CD4-positive, alpha-beta T cell (primary cell): ENCODE measurements at regions not wholly inside any gene's neighbourhood (a gene's known extent, or its start where the extent isn't known, plus 50 kb on each side); places are given as distances from the start of the nearest gene placed in this dataset.

Experiments used
- ATAC-seq: fragments of 200-7000 bp; cut with Tn5 transposase; one replicate; pipeline ENCODE4 v1.10.0; 2022; ENCODE audit warnings: mild to moderate bottlenecking; ENCODE audit not compliant: poor library complexity
- CTCF ChIA-PET: fragments of 350-600 bp; sonication (Branson Sonifier 250); formaldehyde crosslinking; loops from one replicate; lab custom pipeline; 2021; ENCODE audit warnings: antibody characterized with exemption, inconsistent platforms; lab: Charles Lee
- POLR2A ChIA-PET: fragments of 350-600 bp; sonication (Branson Sonifier 250); formaldehyde crosslinking; loops from one replicate; lab custom pipeline; 2021; ENCODE audit warnings: antibody characterized with exemption, inconsistent platforms; lab: Charles Lee
- DNase-seq, 14 experiments: peaks; one replicate each; pipeline ENCODE4 v3.0.0-alpha.2; 2013 to 2020; ENCODE audit warnings: mixed read lengths in 2 of 14
- H3K27ac ChIP-seq, 2 donors: one replicate each; pipeline versions ENCODE4 v1.5.1 to v1.7.0; 2013; ENCODE audit warnings: low read length in 2 of 2, low read depth in 1 of 2, mild to moderate bottlenecking in 1 of 2
- H3K27me3 ChIP-seq, 2 experiments: 1 replicate in 1 of 2; 2 replicates in 1 of 2; pipeline versions ENCODE4 v1.6.1 to v1.7.0; 2013; ENCODE audit warnings: low read length in 2 of 2, control low read depth in 1 of 2, mild to moderate bottlenecking in 1 of 2, moderate library complexity in 1 of 2; ENCODE audit not compliant: insufficient read depth in 2 of 2, control insufficient read depth in 1 of 2
- H3K36me3 ChIP-seq: one replicate; pipeline ENCODE4 v1.6.1; 2013; ENCODE audit warnings: low read length, control low read depth; ENCODE audit not compliant: insufficient read depth
- H3K4me1 ChIP-seq: one replicate; pipeline ENCODE4 v1.6.1; 2013; ENCODE audit warnings: low read length, control low read depth; ENCODE audit not compliant: insufficient read depth
- H3K4me3 ChIP-seq: one replicate; pipeline ENCODE4 v1.5.1; 2013; ENCODE audit warnings: mild to moderate bottlenecking, low read length, moderate library complexity
- H3K9me3 ChIP-seq, 2 experiments: 1 replicate in 1 of 2; 2 replicates in 1 of 2; pipeline versions ENCODE4 v1.6.1 to v1.7.0; 2013; ENCODE audit warnings: low read length in 2 of 2, mild to moderate bottlenecking in 2 of 2, control low read depth in 1 of 2, moderate library complexity in 1 of 2; ENCODE audit not compliant: control insufficient read depth in 1 of 2, insufficient read depth in 1 of 2
- H3K27ac Mint-ChIP-seq: one replicate; pipeline ENCODE4 v1.8.0; 2020; ENCODE audit warnings: mixed read lengths
- H3K27me3 Mint-ChIP-seq: one replicate; pipeline ENCODE4 v1.8.0; 2021; ENCODE audit warnings: mixed read lengths
- H3K36me3 Mint-ChIP-seq: one replicate; pipeline ENCODE4 v1.8.0; 2021; ENCODE audit warnings: low read depth, mixed read lengths
- H3K4me1 Mint-ChIP-seq: one replicate; pipeline ENCODE4 v1.8.0; 2021; ENCODE audit warnings: low read depth, mixed read lengths
- H3K4me3 Mint-ChIP-seq: one replicate; pipeline ENCODE4 v1.8.0; 2020; ENCODE audit warnings: mild to moderate bottlenecking, mixed read lengths
- H3K9me3 Mint-ChIP-seq: one replicate; pipeline ENCODE4 v1.8.0; 2020; ENCODE audit warnings: mixed read lengths
- CTCF ChIP-seq: fragments of 200-600 bp; IDR thresholded peaks from one replicate; pipeline ENCODE4 v1.8.0; 2022; ENCODE audit warnings: antibody characterized with exemption, mild to moderate bottlenecking
- intact Hi-C, 2 experiments: fragments of 100-400 bp; cut with DNase I in 1 of 2; cut with micrococcal nuclease in 1 of 2; formaldehyde crosslinking; loops; one replicate each; pipeline versions ENCODE4 v1.15.1 to v1.9.0; 2023 to 2025; cut with DNase I, micrococcal nuclease

- Histone ChIP-seq H3K27me3 (no peaks in the 10 kb centered on the region), H3K4me1 (no peaks in the 10 kb centered on the region), H3K27ac (no peak overlapping the region), H3K4me3 (no peak overlapping the region), H3K36me3 (no peaks in the 10 kb centered on the region), H3K9me3 (no peaks in the 10 kb centered on the region)
- Mint-ChIP-seq H3K36me3 (no peaks in the 10 kb centered on the region), H3K4me1 (no peaks in the 10 kb centered on the region), H3K9me3 (peaks cover 12% of the 10 kb centered on the region), H3K27me3 (no peaks in the 10 kb centered on the region), H3K27ac (no peak overlapping the region), H3K4me3 (no peak overlapping the region)
- intact Hi-C loops, result no loop called here
- no peak for ATAC-seq
- DNase-seq, result no peak
- TF ChIP-seq CTCF, result no peak
- CTCF ChIA-PET, result no interaction called here
- POLR2A ChIA-PET, result no interaction called here
These were observed 845.8 kb upstream of the SLITRK5 start for GRCh38 chr13:86825410-86825809.

DNA sequence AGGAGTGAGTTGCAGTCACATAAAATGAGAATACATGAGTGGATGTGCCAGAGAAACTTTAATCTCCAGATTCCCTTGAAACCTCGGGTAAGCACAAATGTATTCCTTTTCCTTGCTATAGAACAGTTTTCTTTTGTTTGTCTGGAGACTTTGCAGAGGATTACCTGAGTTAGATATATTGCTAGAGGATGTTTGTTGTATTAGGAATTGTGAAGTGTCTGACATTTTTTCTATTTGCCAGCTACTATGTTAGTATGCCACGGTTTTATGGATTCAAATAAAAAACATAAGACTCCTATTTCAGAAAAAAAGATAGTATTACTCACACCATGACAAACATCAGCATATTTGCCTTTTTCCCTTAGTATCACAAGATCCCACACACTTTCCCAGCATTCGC, 844.9 kb upstream of the SLITRK5 start:
- no peaks in the 10 kb centered on the region for H3K36me3 Mint-ChIP-seq
- no peaks in the 10 kb centered on the region for H3K4me1 ChIP-seq
- DNase-seq (no peak), ATAC-seq (no peak)
- TF ChIP-seq CTCF, result no peak
- H3K4me3 ChIP-seq, result no peak overlapping the region
- no peaks in the 10 kb centered on the region for H3K4me1 Mint-ChIP-seq
- H3K27me3 Mint-ChIP-seq, result no peaks in the 10 kb centered on the region
- H3K27ac ChIP-seq, result no peak overlapping the region
- POLR2A ChIA-PET, result no interaction called here
- H3K9me3 ChIP-seq, result no peaks in the 10 kb centered on the region
- CTCF ChIA-PET, result no interaction called here
- H3K27ac Mint-ChIP-seq, result no peak overlapping the region
- H3K9me3 Mint-ChIP-seq, result peaks cover 12% of the 10 kb centered on the region
- H3K36me3 ChIP-seq, result no peaks in the 10 kb centered on the region
- no peaks in the 10 kb centered on the region for H3K27me3 ChIP-seq
- intact Hi-C loops, result no loop called here
- H3K4me3 Mint-ChIP-seq, result no peak overlapping the region

- POLR2A ChIA-PET, result no interaction called here
- Mint-ChIP-seq H3K27ac (no peak overlapping the region), H3K36me3 (no peaks in the 10 kb centered on the region), H3K9me3 (peaks cover 8% of the 10 kb centered on the region), H3K4me1 (no peaks in the 10 kb centered on the region), H3K27me3 (no peaks in the 10 kb centered on the region), H3K4me3 (no peak overlapping the region)
- Histone ChIP-seq H3K9me3 (no peaks in the 10 kb centered on the region), H3K4me3 (no peak overlapping the region), H3K4me1 (no peaks in the 10 kb centered on the region), H3K36me3 (no peaks in the 10 kb centered on the region), H3K27ac (no peak overlapping the region), H3K27me3 (no peaks in the 10 kb centered on the region)
- no peak for ATAC-seq
- intact Hi-C loops, result no loop called here
- DNase-seq, result no peak
- no peak for TF ChIP-seq CTCF
- CTCF ChIA-PET, result no interaction called here
These were observed 841.1 kb upstream of the SLITRK5 start for GRCh38 chr13:86830046-86830445.
